Fibroblast of mammary gland (primary cell): ENCODE measurements at regions not wholly inside any gene's neighbourhood (a gene's known extent, or its start where the extent isn't known, plus 50 kb on each side); places are given as distances from the start of the nearest gene placed in this dataset.

Source experiments
- DNase-seq: peaks from one replicate; pipeline ENCODE4 v3.0.0-alpha.2; 2010; ENCODE audit warnings: low read depth
- H3K4me3 ChIP-seq: 2 replicates; pipeline ENCODE4 v1.5.1; 2011; ENCODE audit warnings: low read depth, mild to moderate bottlenecking, low read length, moderate library complexity; ENCODE audit not compliant: control insufficient read depth
- CTCF ChIP-seq: conservative IDR thresholded peaks from 2 replicates; pipeline ENCODE4 v1.5.1; 2011; ENCODE audit warnings: low read depth, low read length, inconsistent platforms; ENCODE audit not compliant: control insufficient read depth, insufficient read depth

GRCh38 chr11:10373340-10373739, 68.5 kb downstream of the ADM start:
- DNase-seq = peak; percentile 47
- no peak for TF ChIP-seq CTCF
- H3K4me3 ChIP-seq = no peak overlapping the region

DNA sequence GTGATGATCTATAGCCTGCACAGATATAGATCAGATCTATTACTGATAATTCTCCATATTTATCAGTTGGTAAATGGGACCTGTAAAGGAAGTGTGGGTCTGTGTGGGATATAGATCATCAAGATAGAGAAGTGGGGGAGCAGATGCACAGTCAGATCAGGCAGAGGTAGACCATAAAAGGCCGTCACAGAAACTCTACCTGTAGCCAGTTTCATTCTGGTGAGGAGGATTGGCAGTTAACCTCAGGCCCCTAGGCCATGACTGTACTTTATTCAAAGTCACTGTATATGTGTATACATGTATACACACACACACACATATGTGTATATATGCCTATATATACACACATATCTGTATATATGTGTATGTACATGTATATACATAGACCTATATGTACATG, 69.1 kb downstream of the ADM start:
- DNase-seq = no peak
- H3K4me3 ChIP-seq = no peak overlapping the region
- no peak for TF ChIP-seq CTCF

DNA sequence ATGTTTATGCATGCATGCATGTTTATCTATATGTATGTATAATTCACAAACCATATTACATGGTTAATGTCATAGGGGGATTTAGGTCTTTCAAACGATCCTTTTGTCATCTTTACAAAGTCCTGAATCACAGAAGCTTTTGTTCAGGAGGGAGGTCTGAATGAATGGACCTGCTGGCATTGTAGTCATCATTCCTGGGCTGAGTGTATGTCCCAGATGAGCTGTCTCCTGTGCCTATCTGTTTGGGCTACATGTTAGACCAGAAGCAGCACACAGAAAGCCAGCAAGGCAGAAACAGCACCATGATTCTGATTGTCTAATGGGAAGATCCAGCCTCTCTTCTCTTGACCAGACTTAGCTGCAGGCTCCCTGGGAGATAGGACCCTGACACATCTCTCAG, 69.5 kb downstream of the ADM start:
- H3K4me3 ChIP-seq = no peak overlapping the region
- peak; percentile 47 for DNase-seq
- no peak for TF ChIP-seq CTCF

DNA sequence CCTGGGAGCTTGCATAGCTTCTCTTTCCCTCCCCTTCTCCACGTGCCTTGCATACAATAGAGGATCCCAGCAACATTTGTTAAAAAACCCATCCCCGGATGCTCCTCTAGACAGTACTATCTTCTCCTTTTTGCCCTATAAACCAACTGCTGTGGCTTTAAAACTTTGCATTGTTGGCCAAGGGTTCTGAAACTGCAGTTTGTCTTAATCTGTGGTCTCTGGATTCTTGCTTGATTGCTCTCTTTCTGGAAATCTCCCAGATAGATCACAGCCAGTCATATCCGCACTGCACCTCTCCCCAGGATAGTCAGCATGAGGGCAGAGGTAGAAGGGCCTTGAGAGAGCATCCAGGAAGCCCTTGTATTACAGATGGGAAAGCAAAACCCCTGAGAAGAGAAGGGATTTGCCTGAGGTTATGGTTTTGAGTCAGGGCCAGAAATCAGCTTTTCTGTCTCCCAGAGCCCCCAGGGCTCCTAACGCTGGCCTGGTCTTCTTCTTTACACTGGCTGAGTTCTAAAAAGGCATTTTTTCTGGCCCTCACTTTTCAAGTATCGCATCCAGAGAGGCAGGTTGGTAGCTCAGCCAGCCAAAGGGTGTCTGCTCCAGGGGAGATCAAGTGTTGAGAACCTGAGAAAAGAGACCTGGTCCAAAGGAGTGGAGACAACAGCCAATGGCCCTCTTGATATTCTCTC, 70.6 kb downstream of the ADM start:
- DNase-seq = peak; percentile 98
- no peak for TF ChIP-seq CTCF
- no peak overlapping the region for H3K4me3 ChIP-seq

GRCh38 chr11:10376061-10376460, 71.2 kb downstream of the ADM start:
- TF ChIP-seq CTCF = no peak
- no peak overlapping the region for H3K4me3 ChIP-seq
- peak; percentile 70 for DNase-seq

GRCh38 chr11:10377183-10377582, 72.3 kb downstream of the ADM start:
- DNase-seq = peak; percentile 33
- no peak for TF ChIP-seq CTCF
- no peak overlapping the region for H3K4me3 ChIP-seq

- H3K4me3 ChIP-seq = no peak overlapping the region
- DNase-seq = no peak
- no peak for TF ChIP-seq CTCF
Observed at GRCh38 chr11:10378362-10378761, 73.5 kb downstream of the ADM start.
